HG03039 (cell line): ENCODE measurements at regions not wholly inside any gene's neighbourhood (a gene's known extent, or its start where the extent isn't known, plus 50 kb on each side); places are given as distances from the start of the nearest gene placed in this dataset.
"Not testable (repeated sequence)": the region's sequence is repeated elsewhere in the genome, so short reads cannot be mapped to it uniquely, and the experiment has no call there.

Source experiments
- ATAC-seq: cut with Tn5 transposase; IDR thresholded peaks from one replicate; pipeline ENCODE4 v1.9.1; 2021; ENCODE audit warnings: mild to moderate bottlenecking, moderate library complexity; ENCODE audit not compliant: unreplicated experiment

GRCh38 chr12:88677464-88677863, 97.2 kb upstream of the KITLG start:
- ATAC-seq, result no peak

DNA sequence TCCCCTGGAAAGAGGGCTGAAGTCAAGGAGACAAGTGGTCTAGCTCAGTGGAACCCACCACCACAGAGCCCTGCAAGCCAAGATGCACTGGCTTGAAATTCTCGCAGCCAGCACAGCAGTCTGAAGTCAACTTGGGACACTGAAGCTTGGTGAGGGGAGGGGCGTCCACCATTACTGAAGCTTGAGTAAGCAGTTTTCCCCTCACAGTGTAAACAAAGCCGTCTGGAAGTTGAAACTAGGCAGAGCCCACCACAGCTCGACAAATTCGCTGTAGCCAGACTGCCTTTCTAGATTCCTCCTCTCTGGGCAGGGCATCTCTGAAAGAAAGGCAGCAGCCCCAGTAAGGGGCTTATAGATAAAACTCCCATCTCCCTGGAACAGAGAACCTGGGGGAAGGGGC, 87.3 kb upstream of the KITLG start:
- ATAC-seq, result not testable (repeated sequence)

DNA sequence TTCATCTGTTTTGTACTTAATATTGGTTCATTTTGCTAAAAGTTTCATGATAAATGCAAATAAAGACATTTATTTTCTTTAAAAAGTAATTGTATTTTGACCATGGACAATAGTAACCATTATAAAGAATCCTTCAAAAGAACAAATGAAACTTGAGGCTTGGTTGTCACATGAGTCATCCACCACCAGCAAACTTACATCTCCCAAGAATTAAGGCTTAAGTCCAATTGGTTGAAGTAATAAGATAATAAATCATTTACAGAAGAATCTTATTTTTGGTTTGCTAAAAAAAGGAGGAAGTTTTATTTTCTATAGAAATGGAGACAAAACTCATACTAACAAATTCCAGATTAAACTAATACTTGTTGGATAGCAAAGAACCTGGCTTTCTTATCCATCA, 84.8 kb upstream of the KITLG start:
- no peak for ATAC-seq

GRCh38 chr12:88662961-88663360, 82.7 kb upstream of the KITLG start:
- ATAC-seq, result no peak

DNA sequence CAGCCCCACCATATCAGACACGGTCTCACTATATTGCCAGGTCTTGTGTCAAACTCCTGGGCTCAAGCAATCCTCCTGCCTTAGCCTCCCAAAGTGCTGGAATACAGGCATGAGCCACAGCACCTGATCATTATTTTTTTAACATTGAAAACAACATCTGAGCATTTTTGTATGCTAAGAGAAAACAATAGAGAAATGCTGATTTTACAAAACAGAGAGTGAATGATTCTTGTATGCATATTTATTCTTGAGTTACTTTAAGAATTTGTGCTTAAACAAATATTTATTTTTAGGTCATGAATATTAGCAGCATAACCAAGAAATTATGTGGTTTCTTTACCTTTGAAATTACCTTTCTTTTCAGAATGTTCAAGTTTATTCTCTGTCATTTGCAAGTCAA, 81.8 kb upstream of the KITLG start:
- no peak for ATAC-seq

DNA sequence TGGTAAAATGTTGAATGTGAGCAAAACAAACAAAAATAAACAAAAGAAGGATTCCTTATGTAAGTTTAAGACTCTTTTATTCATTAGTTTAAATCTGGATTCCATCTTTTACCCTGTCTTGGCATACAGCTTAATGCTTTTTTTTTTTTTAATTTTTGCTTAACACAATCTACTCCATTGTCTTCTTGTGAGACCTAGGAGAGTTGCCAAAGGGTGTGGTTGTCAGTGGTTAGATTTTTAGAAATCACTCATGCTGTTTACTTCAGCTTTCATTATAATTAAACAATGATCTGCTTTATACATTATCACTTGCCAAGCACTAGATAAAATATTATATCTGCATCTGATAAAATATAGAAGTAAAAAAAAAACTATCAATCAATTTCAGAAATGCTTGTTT, 77.7 kb upstream of the KITLG start:
- no peak for ATAC-seq

GRCh38 chr12:88650715-88651114, 70.4 kb upstream of the KITLG start:
- ATAC-seq, result no peak

GRCh38 chr12:88648625-88649024, 68.4 kb upstream of the KITLG start:
- no peak for ATAC-seq

GRCh38 chr12:88646824-88647223, 66.6 kb upstream of the KITLG start:
- ATAC-seq, result no peak

GRCh38 chr12:88645816-88646215, 65.5 kb upstream of the KITLG start:
- no peak for ATAC-seq

DNA sequence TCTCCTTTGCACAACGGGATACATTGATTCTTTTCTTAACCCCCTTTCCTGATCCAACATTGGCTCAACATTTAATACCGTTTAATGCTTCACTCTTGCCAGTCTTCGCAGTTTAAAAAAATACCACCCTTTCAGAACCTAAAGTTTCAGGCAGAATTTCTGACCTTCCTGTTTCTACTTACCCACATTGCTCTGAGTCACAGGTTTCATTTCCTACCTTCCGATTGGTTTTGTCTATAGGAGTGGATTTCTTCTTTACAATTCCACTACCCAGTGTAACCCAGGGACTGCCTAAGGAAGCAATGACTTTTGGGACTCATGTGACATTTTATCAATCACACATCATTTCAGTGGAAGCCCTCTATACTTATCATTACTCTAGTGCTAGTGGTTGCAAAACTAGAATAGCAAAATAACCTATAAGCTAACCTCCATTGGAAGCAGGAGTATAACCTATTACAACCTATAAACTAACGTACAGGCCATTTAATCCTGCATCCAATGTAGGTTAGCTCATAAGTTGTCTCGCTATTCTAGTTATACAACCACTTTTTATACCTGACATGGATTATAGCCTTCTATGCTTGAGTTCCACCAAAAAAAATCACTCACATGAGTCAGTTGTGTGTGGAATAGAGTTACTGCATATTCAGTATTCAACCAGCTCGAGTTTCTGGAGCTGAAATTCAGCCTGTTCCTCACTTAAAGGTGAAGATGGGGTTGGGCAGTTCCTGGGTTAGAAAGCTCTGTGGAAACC, 64.9 kb upstream of the KITLG start:
- ATAC-seq, result no peak

DNA sequence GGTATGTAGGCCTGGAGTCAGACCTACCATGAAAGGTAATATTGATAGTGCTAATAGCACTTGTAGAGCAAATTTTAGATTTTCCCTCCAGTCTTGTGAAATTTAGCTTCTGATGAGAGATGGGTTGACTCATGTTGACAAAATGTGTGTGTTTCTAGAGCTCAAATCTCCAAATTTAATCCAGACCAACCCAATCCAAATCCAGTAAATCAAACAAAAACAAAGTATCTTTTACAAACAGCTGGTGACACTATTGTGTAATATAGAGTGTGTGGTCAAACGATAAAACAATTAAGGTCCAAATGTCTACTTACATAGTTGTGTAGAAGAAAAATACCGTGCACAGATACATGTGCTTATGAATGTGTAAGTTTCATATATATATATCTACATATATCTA, 63.4 kb upstream of the KITLG start:
- no peak for ATAC-seq

DNA sequence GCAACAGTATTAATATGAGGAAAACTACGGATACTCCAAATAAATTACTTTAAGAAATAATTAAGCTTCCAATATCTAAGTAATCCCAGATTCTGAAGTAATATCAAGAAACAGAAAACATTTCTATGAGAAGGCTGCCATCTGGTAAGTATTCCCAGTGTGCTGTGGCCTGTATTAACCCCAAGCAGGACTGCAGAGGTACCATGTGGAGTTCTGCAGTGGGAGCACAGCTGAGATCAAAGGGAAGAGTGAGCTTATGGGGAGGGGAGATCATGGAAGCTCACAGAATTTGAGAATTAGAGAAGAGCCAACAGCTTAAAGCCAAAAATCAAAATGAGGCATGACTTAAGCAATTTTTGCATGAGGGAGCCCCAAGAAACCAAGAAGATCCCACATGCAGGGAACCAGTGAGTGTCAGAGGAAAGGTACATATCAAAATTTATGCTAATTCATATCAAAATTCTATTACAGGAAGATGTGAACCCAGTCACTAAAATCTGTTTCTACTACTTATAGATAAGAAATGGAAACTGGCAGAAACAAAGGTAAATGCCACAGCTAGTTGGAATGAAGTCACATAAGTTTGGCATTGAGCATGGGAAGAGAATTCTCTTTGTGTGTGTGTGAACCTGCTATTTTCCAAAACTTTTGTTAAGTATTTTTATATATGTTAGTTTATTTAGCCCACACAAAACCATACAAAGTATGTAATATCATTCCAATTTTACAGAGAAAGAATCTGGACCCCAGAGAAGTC, 62.6 kb upstream of the KITLG start:
- no peak for ATAC-seq

DNA sequence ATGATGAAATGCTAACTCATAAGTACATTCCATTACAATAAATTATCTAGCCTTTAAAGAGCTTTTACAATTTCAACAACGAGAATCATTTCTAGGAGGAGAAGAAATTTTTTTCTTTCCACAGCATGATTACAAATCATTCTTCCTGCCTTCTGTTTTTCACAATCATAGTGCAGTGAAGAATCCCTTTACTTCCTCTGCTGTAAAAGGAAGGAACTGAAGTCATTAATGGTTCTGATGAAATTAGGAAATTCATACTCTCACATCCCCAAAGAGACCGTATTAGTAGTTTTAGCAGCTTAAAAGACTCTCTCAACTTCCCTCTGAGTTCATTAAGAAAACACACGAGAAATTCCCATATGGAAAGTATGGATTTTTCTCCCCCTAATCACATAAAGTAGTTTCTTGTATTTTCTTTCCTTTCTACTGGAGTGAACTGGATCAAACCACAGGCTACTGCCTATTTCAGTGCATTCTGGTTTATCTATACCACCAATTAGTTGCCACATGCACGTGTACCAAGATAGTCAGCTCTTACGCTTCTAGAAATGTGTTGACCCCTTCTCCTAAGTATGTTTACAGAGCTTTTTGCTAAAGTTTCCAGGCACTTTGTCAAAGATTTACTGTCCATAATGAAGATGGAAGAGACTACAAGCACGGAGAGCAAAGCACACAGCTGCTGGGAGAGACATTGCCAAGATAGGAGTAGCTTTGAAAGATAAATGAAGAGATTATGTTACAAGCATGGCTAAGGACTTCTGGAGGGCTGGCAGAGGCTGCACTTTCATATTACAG, 58.9 kb upstream of the KITLG start:
- ATAC-seq, result no peak

DNA sequence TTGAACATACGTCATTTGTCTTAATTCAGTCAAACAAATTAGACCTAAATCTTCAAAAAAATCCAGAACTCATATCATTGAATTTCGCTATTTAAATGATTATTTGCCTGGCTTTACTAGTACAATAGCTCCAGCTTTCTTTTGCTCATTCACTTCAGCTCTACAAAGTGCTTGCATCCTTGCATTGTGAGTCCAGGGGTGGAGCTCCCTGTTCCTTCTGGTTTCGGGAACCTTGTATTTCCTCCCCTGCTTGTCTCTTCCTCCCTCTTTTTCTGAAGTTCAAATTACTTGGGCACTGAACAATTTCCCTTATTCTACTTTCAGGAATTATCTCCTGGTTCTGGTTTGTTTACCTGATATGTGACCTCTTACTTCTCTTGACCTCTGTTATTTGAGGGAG, 58.1 kb upstream of the KITLG start:
- no peak for ATAC-seq

- no peak for ATAC-seq
Measured at GRCh38 chr12:88634008-88634407, 53.7 kb upstream of the KITLG start.

GRCh38 chr12:88633312-88633711, 53.0 kb upstream of the KITLG start:
- no peak for ATAC-seq

GRCh38 chr12:88630561-88630960, 50.3 kb upstream of the KITLG start:
- ATAC-seq, result no peak
